NT2/D1 (cell line): ENCODE measurements at regions not wholly inside any gene's neighbourhood (a gene's known extent, or its start where the extent isn't known, plus 50 kb on each side); places are given as distances from the start of the nearest gene placed in this dataset.

Experiments
- SUZ12 ChIP-seq: IDR thresholded peaks from 2 replicates; pipeline ENCODE4 v1.6.1; 2011; ENCODE audit not compliant: insufficient read length, insufficient read depth; ENCODE audit errors: extremely low read depth
- YY1 ChIP-seq: IDR thresholded peaks from 2 replicates; pipeline ENCODE4 v1.6.1; 2011; ENCODE audit not compliant: insufficient read length, insufficient read depth
- ZNF274 ChIP-seq: IDR thresholded peaks from 2 replicates; pipeline ENCODE4 v1.6.1; 2011; ENCODE audit warnings: mild to moderate bottlenecking, low read depth, low read length

GRCh38 chr20:56723331-56723730, 94.2 kb downstream of the TFAP2C start:
- TF ChIP-seq ZNF274 (no peak), SUZ12 (no peak), YY1 (no peak)
